ENCODE measurements at regions not wholly inside any gene's neighbourhood (a gene's known extent, or its start where the extent isn't known, plus 50 kb on each side); places are given as distances from the start of the nearest gene placed in this dataset.

GRCh38 chr3:87336761-87337160 lies 60.4 kb upstream of the POU1F1 start:
- no peak overlapping the region for H2AFZ ChIP-seq (ENCODE audit: low read length)

More at GRCh38 chr3:87336761-87337160, 60.4 kb upstream of the POU1F1 start:
- Histone ChIP-seq H2BK15ac (ENCODE audit: low read depth, low read length) (no peak overlapping the region), H3K79me1 (ENCODE audit: insufficient read depth, low read depth, low read length, poor library complexity, severe bottlenecking) (no peaks in the 10 kb centered on the region), H2BK20ac (ENCODE audit: low read depth, low read length, poor library complexity, severe bottlenecking) (no peak overlapping the region), H3K18ac (ENCODE audit: insufficient read length, low read depth, low read length) (no peak overlapping the region), H4K20me1 (ENCODE audit: control insufficient read depth, insufficient read depth, insufficient read length) (no peaks in the 10 kb centered on the region), H2BK120ac (ENCODE audit: low read depth, low read length, poor library complexity, severe bottlenecking) (no peak overlapping the region), H3K27ac (ENCODE audit: insufficient read length, low read depth, low read length) (no peak overlapping the region), H3K4me1 (ENCODE audit: insufficient read depth, low read length) (no peaks in the 10 kb centered on the region), H3K14ac (ENCODE audit: insufficient read depth, low read length) (no peak overlapping the region), H2BK12ac (ENCODE audit: insufficient read length, low read depth, low read length) (no peak overlapping the region), H2AK5ac (ENCODE audit: insufficient read length, low read length) (no peak overlapping the region), H3K79me2 (ENCODE audit: insufficient read depth, low read length) (no peaks in the 10 kb centered on the region), H4K91ac (ENCODE audit: insufficient read length, low read depth, low read length) (no peak overlapping the region), H3K4ac (ENCODE audit: low read depth, low read length) (no peak overlapping the region), H4K8ac (replicated peaks; ENCODE audit: insufficient read length, low read depth, low read length) (no peak overlapping the region), H3K23ac (ENCODE audit: insufficient read length, low read depth, low read length) (no peak overlapping the region), H3T11ph (ENCODE audit: low read length) (no peak overlapping the region), H3K27me3 (ENCODE audit: insufficient read depth, low read length) (no peaks in the 10 kb centered on the region), H4K5ac (ENCODE audit: insufficient read length, low read depth, low read length) (no peak overlapping the region), H2BK5ac (ENCODE audit: insufficient read length, low read length) (no peak overlapping the region), H3K9ac (ENCODE audit: extremely low read depth, insufficient read length, low read length) (no peak overlapping the region), H3K4me2 (ENCODE audit: insufficient read depth, insufficient read length, low read length) (no peak overlapping the region), H3K23me2 (ENCODE audit: insufficient read length, low read depth, low read length, poor library complexity, severe bottlenecking) (no peaks in the 10 kb centered on the region), H3K56ac (ENCODE audit: insufficient read length, low read depth, low read length) (no peak overlapping the region), H3K9me3 (ENCODE audit: control insufficient read depth, low read depth, low read length) (no peaks in the 10 kb centered on the region)
- H3K36me3 Mint-ChIP-seq (ENCODE audit: insufficient read depth in 1 of 3, low read depth in 3 of 3) = peaks cover 0 to 2% (median under 1%) of the 10 kb centered on the region in 3 experiments; a peak in 3 of 7 replicates
- no peak for DNase-seq
- no peak for TF ChIP-seq CTCF (conservative IDR thresholded peaks at IDR 0.05)
- no peaks in the 10 kb centered on the region for H3K4me1 Mint-ChIP-seq
- H3K27ac Mint-ChIP-seq = no peak overlapping the region
- H3K27me3 Mint-ChIP-seq (ENCODE audit: low read depth) = 0 out of 2 replicates have a peak, but pooled peaks cover under 1% of the 10 kb centered on the region
- peaks cover under 1 to 2% of the 10 kb centered on the region in 2 experiments; a peak in 3 of 5 replicates for H3K9me3 Mint-ChIP-seq
- H3K4me3 Mint-ChIP-seq = no peak overlapping the region

All from H9 (cell line).